Fibroblast of the aortic adventitia (primary cell): ENCODE measurements at regions not wholly inside any gene's neighbourhood (a gene's known extent, or its start where the extent isn't known, plus 50 kb on each side); places are given as distances from the start of the nearest gene placed in this dataset.

Source experiments
- DNase-seq: peaks from one replicate; pipeline ENCODE4 v3.0.0-alpha.2; 2010; ENCODE audit warnings: low read depth
- H3K4me3 ChIP-seq: 2 replicates; pipeline ENCODE4 v1.5.1; 2011; ENCODE audit warnings: low read depth, mild to moderate bottlenecking, control low read depth, low read length, moderate library complexity
- CTCF ChIP-seq: IDR thresholded peaks from 2 replicates; pipeline ENCODE4 v1.5.1; 2011; ENCODE audit warnings: mild to moderate bottlenecking, low read length, control low read depth, inconsistent platforms; ENCODE audit not compliant: insufficient read depth

DNA sequence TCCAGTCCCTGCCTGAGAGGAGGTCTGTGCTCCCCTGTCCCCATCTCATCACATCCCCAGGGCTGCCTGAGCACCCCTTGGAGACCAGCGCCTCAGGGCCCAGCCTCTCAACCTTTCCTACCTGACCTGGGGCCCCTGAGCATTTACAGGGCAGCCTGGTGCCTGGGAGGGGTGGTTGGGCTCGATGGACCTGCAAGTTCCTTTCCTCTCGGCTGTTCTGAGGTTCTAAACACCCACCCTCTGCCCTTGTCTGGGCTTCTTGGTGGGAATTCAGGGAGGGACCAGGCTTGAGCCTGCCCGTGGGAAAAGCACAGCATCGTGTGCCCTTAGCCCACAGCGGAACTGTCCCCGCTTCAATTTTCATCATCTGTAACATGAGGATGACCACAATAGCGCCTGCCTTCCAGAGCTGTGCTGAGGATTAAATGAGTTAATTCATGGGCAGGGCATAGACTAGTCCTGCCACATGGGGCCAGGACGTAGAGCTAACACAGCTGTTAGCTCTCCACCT, 91.0 kb upstream of the SH3PXD2B start:
- no peak for DNase-seq
- H3K4me3 ChIP-seq, result no peak overlapping the region
- no peak for TF ChIP-seq CTCF

DNA sequence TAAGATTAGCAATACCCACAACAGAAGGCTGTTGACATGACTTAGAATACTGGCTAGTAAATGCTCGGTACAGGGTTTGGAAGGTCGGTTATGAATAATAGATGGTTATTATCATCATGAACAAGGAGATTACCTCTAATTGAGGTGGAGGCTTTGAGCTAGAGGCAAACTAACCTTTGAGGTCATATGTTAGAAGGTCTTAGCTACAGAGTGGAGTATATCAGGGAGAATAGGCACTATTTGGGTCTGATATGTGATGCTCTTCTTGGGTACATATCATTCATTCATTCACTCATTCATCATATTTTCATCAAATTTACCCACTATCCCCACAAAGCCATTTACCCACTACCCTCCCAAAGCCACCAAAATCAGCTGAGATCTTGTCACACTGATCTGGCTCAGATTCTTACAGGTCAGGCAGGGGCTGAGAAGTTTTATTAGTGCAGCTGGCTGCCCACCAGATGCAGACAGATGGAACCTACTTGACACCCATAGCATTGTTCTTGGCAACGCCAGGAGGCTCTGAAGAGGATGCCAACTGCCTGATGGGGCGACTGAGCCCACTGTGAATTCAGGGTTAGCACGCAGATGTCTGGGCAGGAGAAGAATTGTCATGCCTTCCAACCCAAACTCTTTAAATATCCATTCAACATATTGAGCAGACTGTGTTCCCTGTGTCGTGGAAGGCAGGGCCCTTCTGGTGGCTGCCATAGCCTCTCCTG, 90.2 kb upstream of the SH3PXD2B start:
- no peak for DNase-seq

GRCh38 chr5:172543484-172544298, 89.4 kb upstream of the SH3PXD2B start:
- DNase-seq, result no peak
- no peak overlapping the region for H3K4me3 ChIP-seq
- no peak for TF ChIP-seq CTCF

More for the DNA sequence above, 90.2 kb upstream of the SH3PXD2B start:
- H3K4me3 ChIP-seq, result no peak overlapping the region
- no peak for TF ChIP-seq CTCF

- TF ChIP-seq CTCF, result no peak
- no peak for DNase-seq
Measured at GRCh38 chr5:172542651-172543131, 88.4 kb upstream of the SH3PXD2B start.

GRCh38 chr5:172541773-172542136, 87.4 kb upstream of the SH3PXD2B start:
- no peak overlapping the region for H3K4me3 ChIP-seq
- no peak for TF ChIP-seq CTCF
- no peak for DNase-seq

More at GRCh38 chr5:172542651-172543131, 88.4 kb upstream of the SH3PXD2B start:
- no peak overlapping the region for H3K4me3 ChIP-seq

DNA sequence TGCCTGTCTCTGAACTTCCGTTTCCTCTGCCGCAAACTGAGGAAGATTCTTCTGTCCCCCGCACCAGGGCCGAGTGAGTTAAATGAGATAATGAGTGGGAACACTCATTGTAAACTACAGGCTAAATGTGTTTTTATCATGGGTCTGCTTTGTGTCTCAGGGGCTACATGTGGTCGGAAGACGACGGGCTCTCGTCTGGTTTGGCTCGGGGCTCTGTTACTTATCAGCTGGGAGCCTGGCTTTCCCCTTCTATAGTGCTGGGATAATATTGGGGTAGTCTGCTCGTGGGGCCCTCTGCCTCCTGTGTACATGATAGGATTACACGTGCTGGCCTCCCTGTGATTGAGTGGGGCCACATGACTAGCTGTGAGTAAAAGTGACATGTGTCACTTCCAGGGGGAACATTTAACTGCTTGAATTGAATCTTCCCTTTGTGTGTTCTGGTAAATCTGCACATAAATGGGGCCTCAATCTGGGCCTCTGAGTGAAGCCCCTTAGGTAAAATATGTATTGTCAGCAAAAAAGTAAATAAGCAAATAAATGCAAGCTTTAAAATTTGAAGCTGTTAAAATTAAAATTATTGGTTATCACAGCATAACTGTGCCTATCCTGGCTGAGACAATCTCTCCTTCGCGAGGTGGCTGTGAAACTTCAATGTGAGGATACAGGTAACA, 86.9 kb upstream of the SH3PXD2B start:
- no peak overlapping the region for H3K4me3 ChIP-seq
- no peak for TF ChIP-seq CTCF
- DNase-seq, result no peak
